GM12878 (cell line): ENCODE measurements at regions not wholly inside any gene's neighbourhood (a gene's known extent, or its start where the extent isn't known, plus 50 kb on each side); places are given as distances from the start of the nearest gene placed in this dataset.

Experiments used
- ATAC-seq: fragments of 200-7000 bp; cut with Tn5 transposase; 3 replicates; pipeline ENCODE4 v1.9.1; 2020; ENCODE audit warnings: mild to moderate bottlenecking, moderate library complexity
- BruUV-seq: library from RNA; stranded (reverse); fragments of 400-500 nt; replicated peaks from 2 replicates; lab custom pipeline; 2021; lab: Mats Ljungman, UMichigan
- CTCF ChIA-PET: fragments of 300-600 bp; sonication (Branson Sonifier 250); formaldehyde crosslinking; extraction: SDS; loops from one replicate; lab custom pipeline; 2021; ENCODE audit warnings: inconsistent platforms; lab: Yijun Ruan, JAX
- POLR2A ChIA-PET: fragments of 350-600 bp; formaldehyde crosslinking; extraction: SDS; loops from one replicate; lab custom pipeline; 2021; ENCODE audit warnings: inconsistent platforms; lab: Charles Lee
- RAD21 ChIA-PET: fragments of 300-600 bp; sonication (Branson Sonifier 250); formaldehyde crosslinking; loops from one replicate; lab custom pipeline; 2023; ENCODE audit warnings: antibody characterized with exemption; ENCODE audit not compliant: unreplicated experiment; lab: Charles Lee
- SMC1A ChIA-PET: fragments of 300-600 bp; sonication (Branson Sonifier 250); formaldehyde crosslinking; loops from one replicate; lab custom pipeline; 2023; ENCODE audit not compliant: unreplicated experiment, uncharacterized antibody; lab: Charles Lee
- DNase-seq: peaks from one replicate; pipeline ENCODE4 v3.0.0-alpha.2; 2011; ENCODE audit warnings: low read depth, low spot score
- FAIRE-seq: peaks from 3 replicates; lab custom pipeline; 2011; peaks lifted over from hg19 to GRCh38; lab: Jason Lieb, UNC
- H2AFZ ChIP-seq: 2 replicates; pipeline ENCODE4 v1.6.0; 2011; ENCODE audit warnings: low read depth, low read length, control low read depth; ENCODE audit not compliant: control insufficient read depth
- H3K27ac ChIP-seq: 2 replicates; pipeline ENCODE4 v1.5.1; 2011; ENCODE audit warnings: control low read depth; ENCODE audit not compliant: control insufficient read depth, insufficient read depth
- H3K27me3 ChIP-seq, 2 experiments: replicated peaks in 1 of 2; 2 replicates each; pipeline versions ENCODE4 v1.6.0 to v1.6.1; 2011; ENCODE audit warnings: low read length in 1 of 2; ENCODE audit not compliant: control insufficient read depth in 2 of 2, insufficient read depth in 2 of 2
- H3K36me3 ChIP-seq, 2 experiments: 2 replicates each; pipeline ENCODE4 v1.5.1; 2011; ENCODE audit warnings: low read length in 1 of 2; ENCODE audit not compliant: control insufficient read depth in 2 of 2, insufficient read depth in 2 of 2
- H3K4me1 ChIP-seq: 2 replicates; pipeline ENCODE4 v1.6.1; 2011; ENCODE audit warnings: mild to moderate bottlenecking, low read length, moderate library complexity, mixed read lengths; ENCODE audit not compliant: control insufficient read depth, insufficient read depth
- H3K4me2 ChIP-seq: 2 replicates; pipeline ENCODE4 v1.6.0; 2011; ENCODE audit warnings: control low read depth; ENCODE audit not compliant: control insufficient read depth, insufficient read depth
- H3K4me3 ChIP-seq: fragments of 200-600 bp; sonication (generic); 2 replicates; pipeline ENCODE4 v1.5.1; 2016
- H3K79me2 ChIP-seq: 2 replicates; pipeline ENCODE4 v1.6.0; 2011; ENCODE audit warnings: low read length; ENCODE audit not compliant: control insufficient read depth, insufficient read depth
- H3K9ac ChIP-seq: 2 replicates; pipeline ENCODE4 v1.8.0; 2011; ENCODE audit warnings: low read length, control low read depth, mixed read lengths; ENCODE audit not compliant: control insufficient read depth, insufficient read depth
- H3K9me3 ChIP-seq: replicated peaks from 3 replicates; pipeline ENCODE4 v1.5.1; 2011; ENCODE audit warnings: mild to moderate bottlenecking, low read length; ENCODE audit not compliant: control insufficient read depth, insufficient read depth
- H4K20me1 ChIP-seq: 2 replicates; pipeline ENCODE4 v1.6.0; 2011; ENCODE audit not compliant: control insufficient read depth, insufficient read depth
- ATF7 ChIP-seq: fragments of 450-650 bp; IDR thresholded peaks from 2 replicates; pipeline ENCODE4 v1.6.1; 2016; ENCODE audit warnings: low read depth, mild to moderate bottlenecking
- BACH1 ChIP-seq: fragments of 450-650 bp; IDR thresholded peaks from 2 replicates; pipeline ENCODE4 v1.6.1; 2017; ENCODE audit warnings: mild to moderate bottlenecking, borderline replicate concordance
- CHD4 ChIP-seq: fragments of 200-600 bp; sonication (generic); IDR thresholded peaks from 2 replicates; pipeline ENCODE4 v1.6.1; 2016; ENCODE audit warnings: mild to moderate bottlenecking
- CREM ChIP-seq: IDR thresholded peaks from 2 replicates; pipeline ENCODE4 v1.6.1; 2014; ENCODE audit warnings: antibody characterized with exemption, low read depth
- EGR1 ChIP-seq, 2 experiments: IDR thresholded peaks; 1 replicate in 1 of 2; 2 replicates in 1 of 2; pipeline ENCODE4 v1.6.1; 2011 to 2012; ENCODE audit warnings: low read depth in 2 of 2, low read length in 2 of 2, borderline replicate concordance in 1 of 2, mild to moderate bottlenecking in 1 of 2, moderate library complexity in 1 of 2
- GATAD2B ChIP-seq: fragments of 450-650 bp; conservative IDR thresholded peaks from 2 replicates; pipeline ENCODE4 v1.6.1; 2017; ENCODE audit warnings: low read depth, mild to moderate bottlenecking, moderate library complexity
- HDAC2 ChIP-seq: fragments of 200-600 bp; sonication (generic); IDR thresholded peaks from 2 replicates; pipeline ENCODE4 v1.6.1; 2017
- MEF2A ChIP-seq: IDR thresholded peaks from 2 replicates; pipeline ENCODE4 v1.6.1; 2011; ENCODE audit warnings: low read depth, mild to moderate bottlenecking, low read length, moderate library complexity; ENCODE audit not compliant: insufficient read depth
- PAX8 ChIP-seq: fragments of 450-650 bp; IDR thresholded peaks from 2 replicates; pipeline ENCODE4 v1.6.1; 2017; ENCODE audit warnings: mild to moderate bottlenecking, moderate library complexity
- POLR2A ChIP-seq: IDR thresholded peaks from 2 replicates; pipeline ENCODE4 v1.6.1; 2011; ENCODE audit warnings: low read depth, mild to moderate bottlenecking, low read length
- YY1 ChIP-seq: IDR thresholded peaks from 2 replicates; pipeline ENCODE4 v1.6.1; 2011; ENCODE audit warnings: low read depth, mild to moderate bottlenecking, low read length
- ZSCAN29 ChIP-seq: fragments of 450-650 bp; IDR thresholded peaks from 2 replicates; pipeline ENCODE4 v1.6.1; 2017; ENCODE audit warnings: mild to moderate bottlenecking, moderate library complexity
- WGBS: methylation state at CpG from one replicate; pipeline ENCODE4 v1.1.6; 2016; ENCODE audit warnings: low lambda C conversion rate; ENCODE audit not compliant: insufficient replicate concordance, insufficient coverage; ENCODE audit errors: missing lambda C conversion rate; 5-methylcytosine and 5-hydroxymethylcytosine counted together
- in situ Hi-C: fragments of 300-500 bp; cut with MboI; formaldehyde crosslinking; loops from 9 replicates; pipeline ENCODE4 v1.14.3; 2018; ENCODE audit warnings: mixed read lengths
- intact Hi-C: fragments of 100-400 bp; cut with micrococcal nuclease; formaldehyde crosslinking; loops from one replicate; pipeline ENCODE4 v1.14.2; 2022; ENCODE audit not compliant: unreplicated experiment
- TF ChIP-seq, protein P1 (sequence below): fragments of 450-650 bp; IDR thresholded peaks from 2 replicates; pipeline ENCODE4 v1.6.1; 2017; ENCODE audit warnings: mild to moderate bottlenecking, low read depth, inconsistent platforms; ENCODE audit not compliant: poor library complexity, severe bottlenecking
- TF ChIP-seq, protein P2 (sequence below): IDR thresholded peaks from 2 replicates; pipeline ENCODE4 v1.6.1; 2011; ENCODE audit warnings: mild to moderate bottlenecking, low read depth, low read length, moderate library complexity; ENCODE audit not compliant: insufficient replicate concordance
- TF ChIP-seq, protein P3 (sequence below): IDR thresholded peaks from 2 replicates; pipeline ENCODE4 v1.6.1; 2012; ENCODE audit warnings: mild to moderate bottlenecking, low read depth, low read length

DNA sequence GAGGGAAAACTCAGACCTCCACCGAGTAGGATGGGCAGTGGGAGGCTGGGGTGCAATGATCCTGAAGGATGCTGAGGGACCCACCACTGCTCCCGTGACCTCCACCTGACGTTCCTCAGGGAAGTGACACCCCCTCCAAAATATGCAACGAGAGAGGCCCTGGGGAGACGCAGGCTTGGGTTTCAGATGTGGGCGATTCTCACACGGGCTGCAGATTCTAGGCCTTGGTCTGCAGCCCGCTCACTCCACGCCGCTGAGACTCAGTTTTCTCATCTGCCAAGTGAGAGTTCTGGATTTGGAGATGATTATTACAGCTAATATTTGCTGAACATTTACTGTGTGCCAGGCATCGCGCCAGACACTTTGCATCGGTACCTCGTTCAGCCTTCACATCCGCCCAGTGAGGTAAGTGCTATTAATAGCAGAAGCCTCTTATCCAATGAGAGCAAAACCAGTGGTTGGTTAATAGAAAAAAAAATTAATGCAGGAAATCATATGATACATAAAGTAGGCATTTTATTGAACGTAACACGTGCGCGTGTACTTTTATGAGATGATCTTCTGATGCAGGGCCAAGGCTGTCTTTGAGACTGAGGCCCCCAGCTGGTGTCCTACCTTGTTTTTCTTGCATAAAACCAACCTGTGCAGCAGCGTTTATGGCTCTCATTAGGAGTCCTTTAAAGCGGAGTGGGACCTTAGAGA lies 102.0 kb upstream of the RUNX3 start:
- RAD21 ChIA-PET, result interaction anchor here (0.6 to 8.9 kb wide), 12 partner anchors 8 to 107 kb away, joined by 3 to 214 read pairs (median 7); partner anchors contain the start of gene RUNX3
- SMC1A ChIA-PET, result interaction anchor here (1.3 to 10.3 kb wide), 5 partner anchors 8 to 102 kb away, joined by 3 to 292 read pairs (median 110); partner anchors contain the start of gene RUNX3
- DNase-seq (peak; percentile 94), FAIRE-seq (peak; percentile 47), ATAC-seq (peak; percentile 44)
- POLR2A ChIA-PET, result interaction anchor here (0.6 to 8.2 kb wide), 12 partner anchors 9 to 109 kb away, joined by 3 to 169 read pairs (median 7); partner anchors contain the start of gene RUNX3
- BruUV-seq, result no TSS peak
- H3K4me2 ChIP-seq, result peak overlapping the region; percentile 68
- WGBS, result under 1% methylated on average over 21 of the region's 21 CpGs
- peak overlapping the region; percentile 100 for H3K27ac ChIP-seq
- peaks cover 67% of the 10 kb centered on the region for H3K79me2 ChIP-seq
- CTCF ChIA-PET, result interaction anchor here (1.2 to 12.3 kb wide), 6 partner anchors 9 to 106 kb away, joined by 4 to 396 read pairs (median 48); partner anchors contain the start of gene RUNX3
- peak overlapping the region; percentile 91 for H3K9ac ChIP-seq
- intact Hi-C loops (loop anchor here (1.0 to 10.0 kb wide), 5 partner anchors 10 to 285 kb away; partner anchors contain the start of gene CLIC4), in situ Hi-C loops (loop anchor here (5.0 kb wide), 1 partner anchor 70 kb away; no protein-coding TSS in a partner anchor)
- H3K36me3 ChIP-seq, result no peaks in the 10 kb centered on the region; a peak in 1 of 4 replicates
- peaks cover 93% of the 10 kb centered on the region for H3K4me1 ChIP-seq
- no peaks in the 10 kb centered on the region; the same call in 1 of the 3 replicates for H3K9me3 ChIP-seq
- H4K20me1 ChIP-seq, result no peaks in the 10 kb centered on the region
- H2AFZ ChIP-seq, result no peak overlapping the region
- peak overlapping the region; percentile 73 for H3K4me3 ChIP-seq
- H3K27me3 ChIP-seq, result no peaks in the 10 kb centered on the region
- TF ChIP-seq ZSCAN29 (peak; percentile 57; the same call in 1 of the 2 replicates), CHD4 (no peak), POLR2A (peak; percentile 66), CREM (peak; percentile 43), ATF7 (peak; percentile 96), YY1 (no peak), EGR1 (IDR thresholded peaks at IDR 0.05; ENCODE audit: borderline replicate concordance in 1 of 2, low read depth in 2 of 2, low read length in 2 of 2) (0 out of 3 replicates have a peak, but pooled peaks of 1 of the 2 experiments have one; percentile 8), PAX8 (no peak), GATAD2B (peak; percentile 90), MEF2A (peak; percentile 95), BACH1 (no peak), HDAC2 (no peak)
- TF ChIP-seq, protein P1, sequence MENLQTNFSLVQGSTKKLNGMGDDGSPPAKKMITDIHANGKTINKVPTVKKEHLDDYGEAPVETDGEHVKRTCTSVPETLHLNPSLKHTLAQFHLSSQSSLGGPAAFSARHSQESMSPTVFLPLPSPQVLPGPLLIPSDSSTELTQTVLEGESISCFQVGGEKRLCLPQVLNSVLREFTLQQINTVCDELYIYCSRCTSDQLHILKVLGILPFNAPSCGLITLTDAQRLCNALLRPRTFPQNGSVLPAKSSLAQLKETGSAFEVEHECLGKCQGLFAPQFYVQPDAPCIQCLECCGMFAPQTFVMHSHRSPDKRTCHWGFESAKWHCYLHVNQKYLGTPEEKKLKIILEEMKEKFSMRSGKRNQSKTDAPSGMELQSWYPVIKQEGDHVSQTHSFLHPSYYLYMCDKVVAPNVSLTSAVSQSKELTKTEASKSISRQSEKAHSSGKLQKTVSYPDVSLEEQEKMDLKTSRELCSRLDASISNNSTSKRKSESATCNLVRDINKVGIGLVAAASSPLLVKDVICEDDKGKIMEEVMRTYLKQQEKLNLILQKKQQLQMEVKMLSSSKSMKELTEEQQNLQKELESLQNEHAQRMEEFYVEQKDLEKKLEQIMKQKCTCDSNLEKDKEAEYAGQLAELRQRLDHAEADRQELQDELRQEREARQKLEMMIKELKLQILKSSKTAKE, result peak; percentile 37
- TF ChIP-seq, protein P2, sequence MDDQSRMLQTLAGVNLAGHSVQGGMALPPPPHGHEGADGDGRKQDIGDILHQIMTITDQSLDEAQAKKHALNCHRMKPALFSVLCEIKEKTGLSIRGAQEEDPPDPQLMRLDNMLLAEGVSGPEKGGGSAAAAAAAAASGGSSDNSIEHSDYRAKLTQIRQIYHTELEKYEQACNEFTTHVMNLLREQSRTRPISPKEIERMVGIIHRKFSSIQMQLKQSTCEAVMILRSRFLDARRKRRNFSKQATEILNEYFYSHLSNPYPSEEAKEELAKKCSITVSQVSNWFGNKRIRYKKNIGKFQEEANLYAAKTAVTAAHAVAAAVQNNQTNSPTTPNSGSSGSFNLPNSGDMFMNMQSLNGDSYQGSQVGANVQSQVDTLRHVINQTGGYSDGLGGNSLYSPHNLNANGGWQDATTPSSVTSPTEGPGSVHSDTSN, result no peak
- TF ChIP-seq, protein P3, sequence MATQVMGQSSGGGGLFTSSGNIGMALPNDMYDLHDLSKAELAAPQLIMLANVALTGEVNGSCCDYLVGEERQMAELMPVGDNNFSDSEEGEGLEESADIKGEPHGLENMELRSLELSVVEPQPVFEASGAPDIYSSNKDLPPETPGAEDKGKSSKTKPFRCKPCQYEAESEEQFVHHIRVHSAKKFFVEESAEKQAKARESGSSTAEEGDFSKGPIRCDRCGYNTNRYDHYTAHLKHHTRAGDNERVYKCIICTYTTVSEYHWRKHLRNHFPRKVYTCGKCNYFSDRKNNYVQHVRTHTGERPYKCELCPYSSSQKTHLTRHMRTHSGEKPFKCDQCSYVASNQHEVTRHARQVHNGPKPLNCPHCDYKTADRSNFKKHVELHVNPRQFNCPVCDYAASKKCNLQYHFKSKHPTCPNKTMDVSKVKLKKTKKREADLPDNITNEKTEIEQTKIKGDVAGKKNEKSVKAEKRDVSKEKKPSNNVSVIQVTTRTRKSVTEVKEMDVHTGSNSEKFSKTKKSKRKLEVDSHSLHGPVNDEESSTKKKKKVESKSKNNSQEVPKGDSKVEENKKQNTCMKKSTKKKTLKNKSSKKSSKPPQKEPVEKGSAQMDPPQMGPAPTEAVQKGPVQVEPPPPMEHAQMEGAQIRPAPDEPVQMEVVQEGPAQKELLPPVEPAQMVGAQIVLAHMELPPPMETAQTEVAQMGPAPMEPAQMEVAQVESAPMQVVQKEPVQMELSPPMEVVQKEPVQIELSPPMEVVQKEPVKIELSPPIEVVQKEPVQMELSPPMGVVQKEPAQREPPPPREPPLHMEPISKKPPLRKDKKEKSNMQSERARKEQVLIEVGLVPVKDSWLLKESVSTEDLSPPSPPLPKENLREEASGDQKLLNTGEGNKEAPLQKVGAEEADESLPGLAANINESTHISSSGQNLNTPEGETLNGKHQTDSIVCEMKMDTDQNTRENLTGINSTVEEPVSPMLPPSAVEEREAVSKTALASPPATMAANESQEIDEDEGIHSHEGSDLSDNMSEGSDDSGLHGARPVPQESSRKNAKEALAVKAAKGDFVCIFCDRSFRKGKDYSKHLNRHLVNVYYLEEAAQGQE, result no peak
